ENCODE measurements at regions not wholly inside any gene's neighbourhood (a gene's known extent, or its start where the extent isn't known, plus 50 kb on each side); places are given as distances from the start of the nearest gene placed in this dataset.

DNA sequence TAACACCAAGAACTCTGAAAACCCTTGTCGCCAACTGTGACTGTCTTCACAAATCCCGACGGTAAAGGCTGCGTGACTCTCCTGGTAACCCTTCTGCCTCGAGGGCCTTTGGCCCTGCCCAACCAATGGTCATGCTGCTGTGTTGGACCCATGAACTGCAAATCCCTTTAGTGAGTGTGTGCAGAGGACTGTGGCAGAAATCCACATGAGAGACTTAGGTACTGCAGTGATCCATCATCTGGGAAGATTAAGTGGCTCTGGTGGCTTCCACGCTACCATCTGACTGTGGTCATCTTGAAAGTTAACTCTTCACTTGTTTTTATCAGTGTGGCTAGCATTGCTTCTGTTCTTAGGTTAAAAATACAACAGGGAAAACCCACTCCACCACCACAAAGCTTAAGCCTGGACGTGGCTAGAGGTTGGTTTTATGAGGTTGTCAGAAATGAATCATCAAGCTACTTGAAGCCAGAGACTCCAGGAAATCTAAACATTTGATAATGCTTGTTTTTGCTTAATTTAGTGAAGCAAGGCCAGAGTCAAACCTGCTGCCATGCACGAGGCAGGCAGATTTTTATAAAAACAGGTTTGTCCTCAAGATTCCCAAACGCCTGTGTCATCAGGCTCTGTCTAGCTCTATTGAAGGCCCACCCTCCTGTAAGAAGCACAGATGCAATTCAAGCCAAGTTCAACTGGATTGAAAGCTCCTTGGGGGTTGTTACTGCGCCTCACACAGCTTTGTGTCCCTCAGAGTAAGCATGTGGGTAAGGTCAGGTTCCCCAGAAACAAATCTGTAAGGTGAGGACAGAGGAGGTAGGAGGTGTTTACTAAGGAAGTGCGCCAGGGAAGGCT, 52.7 kb upstream of the ERCC6L2 start:
- Histone ChIP-seq H3K36me3 (ENCODE audit: control insufficient read depth, insufficient read depth, low read length) (no peaks in the 10 kb centered on the region), H3K9me3 (ENCODE audit: control insufficient read depth, low read length) (no peaks in the 10 kb centered on the region), H3K4me1 (ENCODE audit: control insufficient read depth, insufficient read depth, low read length) (peaks cover 5% of the 10 kb centered on the region), H3K9ac (ENCODE audit: extremely low read depth, low read length, poor library complexity, severe bottlenecking) (no peak overlapping the region), H3K27ac (ENCODE audit: low read depth, low read length) (no peak overlapping the region), H3K4me3 (ENCODE audit: low read length) (no peak overlapping the region), H3K27me3 (ENCODE audit: control insufficient read depth, insufficient read depth, low read length, poor library complexity, severe bottlenecking) (no peaks in the 10 kb centered on the region)
- no peaks in the 10 kb centered on the region for H3K9me3 Mint-ChIP-seq
- no peak for DNase-seq
- no peak overlapping the region for H3K27ac Mint-ChIP-seq
- no peaks in the 10 kb centered on the region for H3K36me3 Mint-ChIP-seq (ENCODE audit: low read depth)
- TF ChIP-seq CTCF (conservative IDR thresholded peaks at IDR 0.05), result no peak
- H3K4me1 Mint-ChIP-seq, result peaks cover 15% of the 10 kb centered on the region
- no peak overlapping the region for H3K4me3 Mint-ChIP-seq
- peaks cover 11% of the 10 kb centered on the region for H3K27me3 Mint-ChIP-seq (ENCODE audit: insufficient read depth)
- 94 to 97% methylated on average over 9 to 11 of the region's 11 CpGs for WGBS, 2 experiments (ENCODE audit: insufficient coverage in 1 of 2, insufficient read length in 1 of 2)

DNA sequence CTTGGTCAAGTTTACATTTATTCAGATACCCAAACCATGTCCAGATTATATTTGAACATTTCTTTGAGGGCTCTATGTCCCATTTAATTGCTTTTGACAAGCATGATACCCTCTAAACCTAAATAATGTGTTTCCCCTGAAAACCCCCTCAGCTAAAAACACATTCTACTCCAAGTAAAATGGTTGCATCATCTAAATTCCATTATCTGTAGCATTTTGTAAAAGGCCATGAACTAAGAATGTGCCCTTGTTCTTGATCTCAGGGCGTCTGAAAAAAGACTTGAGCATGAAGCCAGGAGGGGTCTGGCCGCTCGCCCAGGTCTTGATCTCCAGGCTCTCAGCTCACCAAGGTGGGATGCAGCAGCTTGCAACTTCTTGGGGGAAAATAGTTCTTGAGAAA, 53.5 kb upstream of the ERCC6L2 start:
- Mint-ChIP-seq H3K4me3 (no peak overlapping the region), H3K27ac (no peak overlapping the region)

DNA sequence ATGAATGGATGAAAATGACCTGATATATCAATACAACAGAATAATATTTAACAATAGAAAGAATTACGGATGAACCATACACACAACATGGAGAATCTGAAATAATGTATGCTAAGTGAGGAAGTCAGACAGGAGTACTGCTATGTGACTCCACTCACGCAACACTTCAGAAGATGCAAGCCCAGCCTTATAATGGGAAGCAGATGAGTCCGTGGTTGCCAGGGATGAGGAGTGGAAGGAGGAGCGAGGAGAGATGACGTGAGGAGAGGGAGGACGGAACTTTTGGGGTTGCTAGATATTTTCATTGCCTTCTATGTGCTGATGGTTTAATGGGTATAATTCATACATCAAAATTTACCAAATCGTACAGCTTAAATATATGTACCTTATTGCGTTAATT, 55.4 kb upstream of the ERCC6L2 start:
- no peak overlapping the region for H3K4me3 ChIP-seq (ENCODE audit: low read length)
- no peaks in the 10 kb centered on the region for H3K36me3 Mint-ChIP-seq (ENCODE audit: low read depth)
- H3K4me3 Mint-ChIP-seq, result no peak overlapping the region
- no peaks in the 10 kb centered on the region for H3K9me3 Mint-ChIP-seq
- H3K27ac Mint-ChIP-seq, result no peak overlapping the region
- no peak for DNase-seq
- H3K27me3 Mint-ChIP-seq (ENCODE audit: insufficient read depth), result peaks cover 30% of the 10 kb centered on the region
- WGBS, 2 experiments (ENCODE audit: insufficient coverage in 1 of 2, insufficient read length in 1 of 2), result 94 to 100% methylated on average over 3 to 7 of the region's 8 CpGs
- H3K9me3 ChIP-seq (ENCODE audit: control insufficient read depth, low read length), result no peaks in the 10 kb centered on the region
- H3K4me1 ChIP-seq (ENCODE audit: control insufficient read depth, insufficient read depth, low read length), result peaks cover 10% of the 10 kb centered on the region
- H3K9ac ChIP-seq (ENCODE audit: extremely low read depth, low read length, poor library complexity, severe bottlenecking), result no peak overlapping the region
- no peaks in the 10 kb centered on the region for H3K27me3 ChIP-seq (ENCODE audit: control insufficient read depth, insufficient read depth, low read length, poor library complexity, severe bottlenecking)
- TF ChIP-seq CTCF (conservative IDR thresholded peaks at IDR 0.05), result no peak
- H3K4me1 Mint-ChIP-seq, result peaks cover 31% of the 10 kb centered on the region
- H3K36me3 ChIP-seq (ENCODE audit: control insufficient read depth, insufficient read depth, low read length), result no peaks in the 10 kb centered on the region
- H3K27ac ChIP-seq (ENCODE audit: low read depth, low read length), result no peak overlapping the region

More for the DNA sequence above, 53.5 kb upstream of the ERCC6L2 start:
- 96 to 100% methylated on average over 1 to 3 of the region's 3 CpGs for WGBS, 2 experiments (ENCODE audit: insufficient coverage in 1 of 2, insufficient read length in 1 of 2)
- Histone ChIP-seq H3K9me3 (ENCODE audit: control insufficient read depth, low read length) (no peaks in the 10 kb centered on the region), H3K36me3 (ENCODE audit: control insufficient read depth, insufficient read depth, low read length) (no peaks in the 10 kb centered on the region), H3K27me3 (ENCODE audit: control insufficient read depth, insufficient read depth, low read length, poor library complexity, severe bottlenecking) (no peaks in the 10 kb centered on the region), H3K4me3 (ENCODE audit: low read length) (no peak overlapping the region), H3K9ac (ENCODE audit: extremely low read depth, low read length, poor library complexity, severe bottlenecking) (no peak overlapping the region), H3K4me1 (ENCODE audit: control insufficient read depth, insufficient read depth, low read length) (peaks cover 5% of the 10 kb centered on the region), H3K27ac (ENCODE audit: low read depth, low read length) (no peak overlapping the region)
- Mint-ChIP-seq H3K36me3 (ENCODE audit: low read depth) (no peaks in the 10 kb centered on the region), H3K4me1 (peaks cover 18% of the 10 kb centered on the region), H3K9me3 (no peaks in the 10 kb centered on the region), H3K27me3 (ENCODE audit: insufficient read depth) (peaks cover 13% of the 10 kb centered on the region)
- DNase-seq, result no peak
- TF ChIP-seq CTCF (conservative IDR thresholded peaks at IDR 0.05), result no peak
